AG04449 (cell line): ENCODE measurements at regions not wholly inside any gene's neighbourhood (a gene's known extent, or its start where the extent isn't known, plus 50 kb on each side); places are given as distances from the start of the nearest gene placed in this dataset.
"Not testable (repeated sequence)": the region's sequence is repeated elsewhere in the genome, so short reads cannot be mapped to it uniquely, and the experiment has no call there.

Experiments
- CTCF ChIA-PET: fragments of 350-600 bp; formaldehyde crosslinking; extraction: SDS; loops from one replicate; lab custom pipeline; 2021; ENCODE audit warnings: antibody characterized with exemption; lab: Yijun Ruan, JAX
- POLR2A ChIA-PET: fragments of 400-600, 350-600 bp; formaldehyde crosslinking; extraction: SDS; loops from one replicate; lab custom pipeline; 2020; ENCODE audit warnings: antibody characterized with exemption, inconsistent platforms; lab: Yijun Ruan, JAX
- DNase-seq: peaks from one replicate; pipeline ENCODE4 v3.0.0-alpha.2; 2010; ENCODE audit warnings: low read depth, low spot score
- H3K4me3 ChIP-seq: 2 replicates; pipeline ENCODE4 v1.5.1; 2011; ENCODE audit warnings: low read depth, mild to moderate bottlenecking, control low read depth, low read length
- CTCF ChIP-seq: IDR thresholded peaks from one replicate; pipeline ENCODE4 v1.5.1; 2011; ENCODE audit warnings: mild to moderate bottlenecking, moderate library complexity, low read length, control low read depth, inconsistent platforms; ENCODE audit not compliant: insufficient read depth; ENCODE audit errors: missing control alignments

DNA sequence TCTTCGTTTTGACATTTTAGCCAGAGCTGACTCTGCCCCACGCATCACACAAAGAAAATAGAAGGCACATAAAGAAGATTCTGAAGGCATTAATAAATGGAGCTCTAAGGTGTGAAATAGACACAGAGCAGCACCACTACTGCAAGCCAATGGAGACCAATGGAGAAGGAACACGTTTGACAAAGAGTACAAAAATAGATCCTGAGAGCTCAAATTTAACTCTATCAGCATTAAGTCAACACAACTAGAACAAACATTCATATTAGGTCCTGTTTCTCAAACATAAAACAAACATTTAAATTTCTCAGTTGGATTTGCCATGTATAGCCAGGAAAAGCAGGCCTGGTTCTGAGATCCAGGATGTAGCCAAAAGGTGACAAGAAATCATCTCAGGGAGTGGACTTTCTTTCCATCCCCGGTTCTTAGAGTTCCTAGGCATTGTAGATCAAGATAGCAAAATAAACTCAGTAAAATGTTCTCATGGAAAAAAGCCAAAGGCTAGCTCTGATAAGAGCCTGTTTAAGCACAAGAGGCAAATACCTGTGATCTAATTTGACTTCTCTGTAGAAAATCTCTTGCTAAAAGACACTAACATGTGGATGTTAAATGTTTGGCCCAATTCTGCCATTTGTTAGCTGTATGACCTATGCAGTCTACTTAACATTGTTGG, 174.2 kb upstream of the VIPR2 start:
- TF ChIP-seq CTCF, result no peak
- no peak for DNase-seq
- ChIA-PET POLR2A (no interaction called here), CTCF (no interaction called here)
- no peak overlapping the region for H3K4me3 ChIP-seq

GRCh38 chr7:159317294-159317693, 172.6 kb upstream of the VIPR2 start:
- ChIA-PET CTCF (no interaction called here), POLR2A (no interaction called here)
- DNase-seq, result no peak
- no peak overlapping the region for H3K4me3 ChIP-seq
- TF ChIP-seq CTCF, result no peak

GRCh38 chr7:159311172-159311494, 166.5 kb upstream of the VIPR2 start:
- POLR2A ChIA-PET, result no interaction called here
- CTCF ChIA-PET, result no interaction called here
- no peak for DNase-seq
- TF ChIP-seq CTCF, result no peak
- no peak overlapping the region for H3K4me3 ChIP-seq

- POLR2A ChIA-PET, result no interaction called here
- CTCF ChIA-PET, result no interaction called here
- H3K4me3 ChIP-seq, result no peak overlapping the region
- no peak for TF ChIP-seq CTCF
- DNase-seq, result no peak
Observed at GRCh38 chr7:159310457-159311171, 165.9 kb upstream of the VIPR2 start.

DNA sequence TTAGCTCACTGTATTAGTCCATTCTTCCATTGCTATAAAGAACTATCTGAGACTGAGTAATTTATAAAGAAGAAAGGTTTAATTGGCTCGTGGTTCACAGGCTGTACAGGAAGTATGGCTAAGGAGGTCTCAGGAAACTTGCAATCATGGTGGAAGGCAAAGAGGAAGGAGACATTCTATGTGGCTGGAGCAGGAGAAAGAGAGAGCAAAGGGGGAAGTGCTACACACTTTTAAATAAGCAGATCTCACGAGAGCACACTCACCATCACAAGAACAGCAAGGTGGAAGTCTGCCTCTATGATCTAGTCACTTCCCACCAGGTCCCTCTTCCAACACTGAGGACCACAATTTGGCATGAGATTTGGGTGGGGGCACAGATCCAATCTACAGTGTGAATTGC, 164.5 kb upstream of the VIPR2 start:
- POLR2A ChIA-PET, CTCF ChIA-PET, H3K4me3 ChIP-seq, DNase-seq: not testable (repeated sequence)

GRCh38 chr7:159306012-159306411, 161.3 kb upstream of the VIPR2 start:
- ChIA-PET POLR2A (no interaction called here), CTCF (no interaction called here)
- no peak for TF ChIP-seq CTCF
- DNase-seq, result no peak
- H3K4me3 ChIP-seq, result no peak overlapping the region

GRCh38 chr7:159305185-159305584, 160.5 kb upstream of the VIPR2 start:
- DNase-seq, CTCF ChIA-PET, H3K4me3 ChIP-seq, POLR2A ChIA-PET: not testable (repeated sequence)

- DNase-seq, H3K4me3 ChIP-seq, CTCF ChIA-PET, POLR2A ChIA-PET: not testable (repeated sequence)
Observed at GRCh38 chr7:159303510-159303909, 158.8 kb upstream of the VIPR2 start.
